KMS-11 (cell line): ENCODE measurements at regions not wholly inside any gene's neighbourhood (a gene's known extent, or its start where the extent isn't known, plus 50 kb on each side); places are given as distances from the start of the nearest gene placed in this dataset.

ENCODE experiments used
- H2AFZ ChIP-seq: fragments of 200-600 bp; sonication (generic); 2 replicates; pipeline ENCODE4 v1.6.1; 2016; ENCODE audit warnings: antibody characterized with exemption, mixed run types, low read depth
- H3K27ac ChIP-seq: fragments of 200-600 bp; sonication (generic); 2 replicates; pipeline ENCODE4 v1.6.1; 2016; ENCODE audit warnings: mild to moderate bottlenecking, mixed run types
- H3K27me3 ChIP-seq: fragments of 200-600 bp; sonication (generic); 2 replicates; pipeline ENCODE4 v1.6.1; 2017; ENCODE audit warnings: mild to moderate bottlenecking, low read depth, mixed run types, moderate library complexity; ENCODE audit not compliant: insufficient read depth
- H3K36me3 ChIP-seq: fragments of 200-600 bp; sonication (generic); 2 replicates; pipeline ENCODE4 v1.6.1; 2017; ENCODE audit warnings: mild to moderate bottlenecking, mixed run types; ENCODE audit not compliant: insufficient read depth
- H3K4me1 ChIP-seq: fragments of 200-600 bp; sonication (generic); 2 replicates; pipeline ENCODE4 v1.6.1; 2016; ENCODE audit warnings: mild to moderate bottlenecking, low read depth, mixed run types; ENCODE audit not compliant: poor library complexity, severe bottlenecking
- H3K4me2 ChIP-seq: fragments of 200-600 bp; sonication (generic); 2 replicates; pipeline ENCODE4 v1.7.0; 2016; ENCODE audit warnings: mild to moderate bottlenecking, mixed run types
- H3K4me3 ChIP-seq: fragments of 200-600 bp; sonication (generic); IDR thresholded peaks from 2 replicates; pipeline ENCODE4 v1.6.1; 2017; ENCODE audit warnings: low read depth, low read length, mixed read lengths; ENCODE audit not compliant: insufficient read depth
- H3K79me2 ChIP-seq: fragments of 200-600 bp; sonication (generic); 2 replicates; pipeline ENCODE4 v1.6.1; 2016; ENCODE audit warnings: low read depth, mixed run types; ENCODE audit not compliant: insufficient read depth
- H3K9ac ChIP-seq: fragments of 200-600 bp; sonication (generic); 2 replicates; pipeline ENCODE4 v1.6.1; 2016; ENCODE audit warnings: mild to moderate bottlenecking, mixed run types
- H4K20me1 ChIP-seq: fragments of 200-600 bp; sonication (generic); 2 replicates; pipeline ENCODE4 v1.6.1; 2016; ENCODE audit warnings: mild to moderate bottlenecking, mixed run types; ENCODE audit not compliant: insufficient read depth
- CTCF ChIP-seq: fragments of 200-600 bp; sonication (generic); conservative IDR thresholded peaks from 2 replicates; pipeline ENCODE4 v1.6.1; 2017; ENCODE audit warnings: low read depth, mild to moderate bottlenecking, antibody characterized with exemption, low read length, moderate library complexity, mixed read lengths

- Histone ChIP-seq H3K9ac (no peak overlapping the region), H3K79me2 (no peaks in the 10 kb centered on the region), H3K36me3 (no peaks in the 10 kb centered on the region), H2AFZ (no peak overlapping the region), H3K4me2 (no peak overlapping the region), H4K20me1 (no peaks in the 10 kb centered on the region), H3K27ac (no peak overlapping the region), H3K4me3 (no peak overlapping the region), H3K27me3 (no peaks in the 10 kb centered on the region), H3K4me1 (no peaks in the 10 kb centered on the region)
- TF ChIP-seq CTCF: no peak
Measured at GRCh38 chr6:113209315-113209714, 647.8 kb upstream of the MARCKS start.

GRCh38 chr6:113211170-113211569, 646.0 kb upstream of the MARCKS start:
- Histone ChIP-seq H3K27ac (no peak overlapping the region), H3K4me1 (no peaks in the 10 kb centered on the region), H3K36me3 (no peaks in the 10 kb centered on the region), H3K4me2 (no peak overlapping the region), H2AFZ (no peak overlapping the region), H3K79me2 (no peaks in the 10 kb centered on the region), H3K9ac (no peak overlapping the region), H3K27me3 (no peaks in the 10 kb centered on the region), H4K20me1 (no peaks in the 10 kb centered on the region), H3K4me3 (no peak overlapping the region)
- no peak for TF ChIP-seq CTCF

GRCh38 chr6:113219783-113220182, 637.4 kb upstream of the MARCKS start:
- Histone ChIP-seq H3K9ac (no peak overlapping the region), H3K4me2 (no peak overlapping the region)

GRCh38 chr6:113220832-113221231, 636.3 kb upstream of the MARCKS start:
- Histone ChIP-seq H3K4me3 (no peak overlapping the region), H3K27ac (no peak overlapping the region), H3K4me2 (no peak overlapping the region), H3K36me3 (no peaks in the 10 kb centered on the region), H3K79me2 (no peaks in the 10 kb centered on the region), H3K9ac (no peak overlapping the region), H4K20me1 (no peaks in the 10 kb centered on the region), H3K27me3 (no peaks in the 10 kb centered on the region), H3K4me1 (no peaks in the 10 kb centered on the region), H2AFZ (no peak overlapping the region)
- TF ChIP-seq CTCF: no peak

More at GRCh38 chr6:113219783-113220182, 637.4 kb upstream of the MARCKS start:
- Histone ChIP-seq H3K4me3 (no peak overlapping the region), H3K36me3 (no peaks in the 10 kb centered on the region), H3K4me1 (no peaks in the 10 kb centered on the region), H2AFZ (no peak overlapping the region), H4K20me1 (no peaks in the 10 kb centered on the region), H3K79me2 (no peaks in the 10 kb centered on the region), H3K27me3 (no peaks in the 10 kb centered on the region), H3K27ac (no peak overlapping the region)
- no peak for TF ChIP-seq CTCF
